Loucy (cell line): ENCODE measurements at regions not wholly inside any gene's neighbourhood (a gene's known extent, or its start where the extent isn't known, plus 50 kb on each side); places are given as distances from the start of the nearest gene placed in this dataset.
"Not testable (repeated sequence)": the region's sequence is repeated elsewhere in the genome, so short reads cannot be mapped to it uniquely, and the experiment has no call there.

Experiments
- CTCF ChIP-seq: fragments of 200-600 bp; sonication (generic); conservative IDR thresholded peaks from 2 replicates; pipeline ENCODE4 v1.5.1; 2014; ENCODE audit warnings: mild to moderate bottlenecking, antibody characterized with exemption, low read length
- EZH2phosphoT487 ChIP-seq: fragments of 200-600 bp; IDR thresholded peaks from 2 replicates; pipeline ENCODE4 v1.6.1; 2018; ENCODE audit warnings: antibody characterized with exemption, mild to moderate bottlenecking, moderate library complexity, borderline replicate concordance

GRCh38 chr10:117815816-117816215 is 230.9 kb downstream of the RAB11FIP2 start:
- not testable (repeated sequence) for TF ChIP-seq CTCF, EZH2phosphoT487
